Left lung (tissue), 4 donors: ENCODE measurements at regions not wholly inside any gene's neighbourhood (a gene's known extent, or its start where the extent isn't known, plus 50 kb on each side); places are given as distances from the start of the nearest gene placed in this dataset.

Experiments used
- ATAC-seq: fragments of 200-7000 bp; cut with Tn5 transposase; one replicate; pipeline ENCODE4 v1.9.1; 2020; ENCODE audit warnings: moderate library complexity
- DNase-seq, 4 donors: peaks; one replicate each; pipeline ENCODE4 v3.0.0-alpha.2; 2013 to 2020
- H3K27ac ChIP-seq, 2 donors: fragments of 200-600 bp; sonication (generic) in 1 of 2; one replicate each; pipeline versions ENCODE4 v1.5.0 to v1.8.0; 2020 to 2021
- H3K27me3 ChIP-seq, 2 donors: fragments of 200-600 bp; sonication (generic) in 1 of 2; one replicate each; pipeline versions ENCODE4 v1.5.0 to v1.8.0; 2020 to 2021
- H3K36me3 ChIP-seq, 2 donors: fragments of 200-600 bp; sonication (generic) in 1 of 2; one replicate each; pipeline versions ENCODE4 v1.5.0 to v1.8.0; 2020 to 2021
- H3K4me1 ChIP-seq, 2 donors: fragments of 200-600 bp; one replicate each; pipeline ENCODE4 v1.8.0; 2021
- H3K4me3 ChIP-seq, 2 donors: fragments of 200-600 bp; sonication (generic) in 1 of 2; one replicate each; pipeline versions ENCODE4 v1.5.0 to v1.8.0; 2020 to 2021; ENCODE audit warnings: mild to moderate bottlenecking in 1 of 2
- H3K9me3 ChIP-seq, 2 donors: fragments of 200-600 bp; sonication (generic) in 1 of 2; one replicate each; pipeline versions ENCODE4 v1.5.0 to v1.8.0; 2020 to 2021
- intact Hi-C, 2 donors: fragments of 100-400 bp; cut with DNase I; formaldehyde crosslinking; loops; one replicate each; pipeline versions ENCODE4 v1.11.2 to v1.14.2; 2022
- TF ChIP-seq, protein P1 (sequence below), 2 donors: fragments of 200-600 bp; sonication (generic) in 1 of 2; IDR thresholded peaks; one replicate each; pipeline versions ENCODE4 v1.5.0 to v1.8.0; 2021; ENCODE audit warnings: antibody characterized with exemption in 2 of 2
- donor health status: DM: no; HTN: yes; CAD: no.
- donor health status: DM: no; HTN: no; CAD: no.

DNA sequence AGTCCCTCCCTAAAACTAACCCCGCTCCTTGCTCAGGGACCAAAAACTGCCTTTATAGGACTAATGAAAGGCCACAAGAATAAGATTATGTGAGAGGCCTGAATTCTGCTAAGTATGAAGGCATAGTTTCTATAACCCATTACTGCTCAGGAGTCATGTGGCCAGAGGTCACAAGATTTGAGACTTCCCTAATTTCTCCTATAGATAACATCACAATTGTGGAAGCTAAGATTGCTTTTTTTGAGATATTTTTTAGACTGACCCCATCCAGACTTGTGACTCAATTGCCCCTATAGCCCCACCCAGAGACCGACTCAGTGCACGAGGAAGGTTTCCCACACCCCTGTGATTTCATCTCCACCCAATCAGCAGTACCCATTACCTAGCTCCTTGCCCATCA is 504.1 kb upstream of the GOT2 start:
- no peaks in the 10 kb centered on the region for H3K4me1 ChIP-seq
- TF ChIP-seq, protein P1, sequence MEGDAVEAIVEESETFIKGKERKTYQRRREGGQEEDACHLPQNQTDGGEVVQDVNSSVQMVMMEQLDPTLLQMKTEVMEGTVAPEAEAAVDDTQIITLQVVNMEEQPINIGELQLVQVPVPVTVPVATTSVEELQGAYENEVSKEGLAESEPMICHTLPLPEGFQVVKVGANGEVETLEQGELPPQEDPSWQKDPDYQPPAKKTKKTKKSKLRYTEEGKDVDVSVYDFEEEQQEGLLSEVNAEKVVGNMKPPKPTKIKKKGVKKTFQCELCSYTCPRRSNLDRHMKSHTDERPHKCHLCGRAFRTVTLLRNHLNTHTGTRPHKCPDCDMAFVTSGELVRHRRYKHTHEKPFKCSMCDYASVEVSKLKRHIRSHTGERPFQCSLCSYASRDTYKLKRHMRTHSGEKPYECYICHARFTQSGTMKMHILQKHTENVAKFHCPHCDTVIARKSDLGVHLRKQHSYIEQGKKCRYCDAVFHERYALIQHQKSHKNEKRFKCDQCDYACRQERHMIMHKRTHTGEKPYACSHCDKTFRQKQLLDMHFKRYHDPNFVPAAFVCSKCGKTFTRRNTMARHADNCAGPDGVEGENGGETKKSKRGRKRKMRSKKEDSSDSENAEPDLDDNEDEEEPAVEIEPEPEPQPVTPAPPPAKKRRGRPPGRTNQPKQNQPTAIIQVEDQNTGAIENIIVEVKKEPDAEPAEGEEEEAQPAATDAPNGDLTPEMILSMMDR (IDR thresholded peaks at IDR 0.05), result no peak
- DNase-seq (no peak), ATAC-seq (no peak)
- no peaks in the 10 kb centered on the region for H3K36me3 ChIP-seq
- H3K4me3 ChIP-seq, result no peak overlapping the region
- no peaks in the 10 kb centered on the region for H3K9me3 ChIP-seq
- intact Hi-C loops, result no loop called here
- H3K27ac ChIP-seq, result no peak overlapping the region
- H3K27me3 ChIP-seq, result no peaks in the 10 kb centered on the region

DNA sequence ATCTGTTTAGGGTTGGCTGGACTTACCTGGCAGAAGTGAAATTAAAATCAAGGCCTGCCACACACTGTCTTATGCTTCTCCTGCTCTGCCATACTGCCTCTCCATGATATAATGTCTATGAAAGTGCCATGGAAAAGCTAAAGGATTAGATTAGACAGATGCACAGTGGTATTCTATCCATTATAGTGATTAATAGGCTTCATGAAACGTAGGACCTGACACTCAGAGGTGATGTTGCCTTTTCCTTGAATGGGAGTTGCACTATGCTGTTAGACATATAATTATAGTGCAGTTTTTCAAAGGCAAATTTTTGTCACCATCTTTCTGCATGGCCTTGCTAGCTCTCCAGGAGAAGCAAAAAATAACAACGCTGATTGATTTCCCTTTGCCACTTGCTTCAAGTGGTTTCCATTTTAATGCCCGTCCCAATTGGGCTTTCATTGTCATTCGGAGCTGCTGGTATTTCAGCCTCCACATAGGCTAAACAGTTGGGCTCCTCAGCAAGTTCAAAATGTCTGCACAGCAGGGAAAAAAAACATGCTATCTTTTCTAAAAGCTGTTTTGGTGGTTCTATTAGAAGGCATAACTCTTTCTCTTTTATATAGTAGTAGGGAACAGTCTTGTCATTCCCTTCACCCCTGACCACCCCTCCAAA is 502.8 kb upstream of the GOT2 start:
- Histone ChIP-seq H3K9me3 (no peaks in the 10 kb centered on the region), H3K27ac (no peak overlapping the region), H3K36me3 (no peaks in the 10 kb centered on the region), H3K4me3 (no peak overlapping the region), H3K27me3 (no peaks in the 10 kb centered on the region), H3K4me1 (no peaks in the 10 kb centered on the region)
- DNase-seq, result no peak
- intact Hi-C loops, result no loop called here
- no peak for ATAC-seq
- TF ChIP-seq, protein P1 (IDR thresholded peaks at IDR 0.05), result no peak

DNA sequence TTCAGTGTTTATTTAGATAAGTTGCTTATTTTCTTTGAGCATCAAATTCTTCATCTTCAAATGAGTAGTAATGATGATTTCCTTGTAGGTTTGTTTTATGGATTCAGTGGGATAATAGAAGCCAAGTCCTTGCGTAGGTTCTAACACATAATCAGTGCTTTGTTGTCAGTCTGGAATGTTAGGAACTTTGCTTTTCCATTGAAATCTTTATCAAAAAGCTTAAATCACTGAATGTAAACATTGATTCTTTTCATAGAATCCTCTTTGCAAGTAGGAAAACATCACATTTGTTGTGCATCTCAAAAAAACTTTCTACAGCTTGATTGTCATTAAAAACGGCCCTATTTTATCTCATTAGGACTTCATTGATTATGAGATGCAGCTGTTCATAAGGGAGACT is 490.3 kb upstream of the GOT2 start:
- TF ChIP-seq, protein P1 (IDR thresholded peaks at IDR 0.05), result no peak
- no peak overlapping the region for H3K27ac ChIP-seq
- no peaks in the 10 kb centered on the region for H3K9me3 ChIP-seq
- intact Hi-C loops, result no loop called here
- H3K27me3 ChIP-seq, result no peaks in the 10 kb centered on the region
- no peaks in the 10 kb centered on the region for H3K4me1 ChIP-seq
- ATAC-seq (no peak), DNase-seq (no peak)
- H3K36me3 ChIP-seq, result no peaks in the 10 kb centered on the region
- no peak overlapping the region for H3K4me3 ChIP-seq

DNA sequence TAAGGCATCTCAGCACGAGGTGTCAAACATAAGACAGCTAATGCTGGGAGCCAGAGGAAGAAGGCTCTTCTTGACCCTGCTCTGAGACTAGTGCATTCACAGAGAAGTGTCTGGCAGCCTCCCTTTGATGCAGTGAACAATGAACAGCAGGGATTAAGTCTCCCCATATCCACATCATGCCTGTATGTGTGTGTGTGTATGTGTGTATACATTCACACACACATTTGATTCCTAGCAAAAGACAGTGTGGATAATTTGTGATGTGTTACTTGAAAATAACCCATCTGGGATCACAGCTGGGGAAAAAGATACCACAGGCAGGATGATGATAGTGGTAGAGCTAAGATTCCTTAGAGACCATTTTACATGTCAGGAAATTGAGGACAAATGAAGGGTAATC is 485.9 kb upstream of the GOT2 start:
- Histone ChIP-seq H3K36me3 (no peaks in the 10 kb centered on the region), H3K27me3 (no peaks in the 10 kb centered on the region), H3K4me3 (no peak overlapping the region), H3K27ac (no peak overlapping the region), H3K9me3 (no peaks in the 10 kb centered on the region), H3K4me1 (no peaks in the 10 kb centered on the region)
- TF ChIP-seq, protein P1 (IDR thresholded peaks at IDR 0.05), result no peak
- ATAC-seq, result no peak
- peak in 1 of 4 donors; percentile 29 for DNase-seq
- intact Hi-C loops, result no loop called here

DNA sequence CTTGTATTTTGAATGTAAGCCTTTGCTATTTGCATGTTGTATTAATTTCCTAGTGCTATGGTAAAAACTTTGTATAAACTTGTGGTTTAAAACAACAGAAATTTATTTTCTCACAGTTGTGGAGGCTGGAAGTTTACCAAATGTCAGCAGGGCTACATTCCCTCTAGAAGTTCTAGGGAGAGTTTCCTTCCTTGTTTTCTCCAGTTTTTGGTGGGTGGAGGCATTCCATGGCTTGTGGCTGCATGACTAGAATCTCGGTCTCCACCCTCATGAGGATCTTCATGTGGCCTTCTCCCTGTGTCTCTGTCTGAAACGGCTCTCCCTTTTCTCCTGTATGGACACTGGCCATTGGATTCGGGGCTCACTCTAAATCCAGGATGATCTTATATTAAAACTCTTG is 482.2 kb upstream of the GOT2 start:
- H3K4me1 ChIP-seq, result no peaks in the 10 kb centered on the region
- no peaks in the 10 kb centered on the region for H3K9me3 ChIP-seq
- no peaks in the 10 kb centered on the region for H3K27me3 ChIP-seq
- DNase-seq (no peak), ATAC-seq (no peak)
- H3K4me3 ChIP-seq, result no peak overlapping the region
- intact Hi-C loops, result no loop called here
- H3K36me3 ChIP-seq, result no peaks in the 10 kb centered on the region
- H3K27ac ChIP-seq, result no peak overlapping the region
- TF ChIP-seq, protein P1 (IDR thresholded peaks at IDR 0.05), result no peak
